Muscle layer of colon (tissue), 2 donors: ENCODE measurements at regions not wholly inside any gene's neighbourhood (a gene's known extent, or its start where the extent isn't known, plus 50 kb on each side); places are given as distances from the start of the nearest gene placed in this dataset.

Experiments used
- H3K27ac ChIP-seq: one replicate; pipeline ENCODE4 v1.7.0; 2013; ENCODE audit warnings: low read depth, mild to moderate bottlenecking, low read length, moderate library complexity
- H3K27me3 ChIP-seq, 2 donors: one replicate each; pipeline ENCODE4 v1.7.0; 2013; ENCODE audit warnings: low read length in 2 of 2, mild to moderate bottlenecking in 2 of 2; ENCODE audit not compliant: insufficient read depth in 2 of 2, control insufficient read depth in 1 of 2
- H3K36me3 ChIP-seq: one replicate; pipeline ENCODE4 v1.7.0; 2013; ENCODE audit warnings: mild to moderate bottlenecking, low read length; ENCODE audit not compliant: insufficient read depth
- H3K4me1 ChIP-seq: one replicate; pipeline ENCODE4 v1.7.0; 2013; ENCODE audit warnings: mild to moderate bottlenecking, low read length; ENCODE audit not compliant: insufficient read depth
- H3K4me3 ChIP-seq, 2 donors: one replicate each; pipeline ENCODE4 v1.7.0; 2013; ENCODE audit warnings: low read length in 2 of 2, low read depth in 1 of 2, mild to moderate bottlenecking in 1 of 2, moderate library complexity in 1 of 2
- H3K9ac ChIP-seq: one replicate; pipeline ENCODE4 v1.7.0; 2013; ENCODE audit warnings: low read length
- H3K9me3 ChIP-seq: one replicate; pipeline ENCODE4 v1.7.0; 2013; ENCODE audit warnings: mild to moderate bottlenecking, low read length
- donor health status: abdominal sarcoma.
- donor health status: Adenocarcinoma of cecum.

DNA sequence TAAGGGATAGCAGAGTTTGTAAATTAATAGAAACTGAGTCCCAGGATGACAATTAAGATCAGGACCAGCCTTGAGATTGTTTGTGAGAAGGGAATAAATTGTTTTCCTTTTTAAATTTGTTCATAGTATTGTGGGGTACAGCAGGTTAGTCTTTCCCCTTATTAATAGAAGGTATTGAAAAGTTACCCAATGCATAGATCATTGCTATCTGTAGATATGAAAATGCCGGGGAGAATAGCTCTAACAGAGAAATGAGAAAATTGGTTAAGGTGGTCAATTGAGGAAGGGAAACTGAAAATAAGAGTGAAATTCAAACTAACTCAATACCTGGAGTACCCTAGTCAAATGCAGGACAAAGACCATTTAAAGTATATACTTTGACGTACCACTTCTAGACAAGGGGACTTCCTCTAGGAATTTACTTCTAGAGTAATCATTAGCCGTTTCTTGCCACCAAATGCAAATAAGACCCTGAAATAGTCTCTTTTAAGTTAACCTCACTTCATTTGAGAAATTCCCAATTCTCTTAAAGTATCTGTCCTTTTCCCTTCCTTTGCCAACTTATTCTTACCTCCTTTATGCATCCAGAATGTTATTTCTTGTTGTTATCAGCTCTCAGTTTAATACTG, 1224.4 kb upstream of the LRRTM1 start:
- H3K4me3 ChIP-seq, result no peak overlapping the region
- no peak overlapping the region for H3K9ac ChIP-seq
- H3K27me3 ChIP-seq, result no peaks in the 10 kb centered on the region
- no peak overlapping the region for H3K27ac ChIP-seq
- no peaks in the 10 kb centered on the region for H3K36me3 ChIP-seq
- H3K4me1 ChIP-seq, result no peaks in the 10 kb centered on the region
- no peaks in the 10 kb centered on the region for H3K9me3 ChIP-seq

DNA sequence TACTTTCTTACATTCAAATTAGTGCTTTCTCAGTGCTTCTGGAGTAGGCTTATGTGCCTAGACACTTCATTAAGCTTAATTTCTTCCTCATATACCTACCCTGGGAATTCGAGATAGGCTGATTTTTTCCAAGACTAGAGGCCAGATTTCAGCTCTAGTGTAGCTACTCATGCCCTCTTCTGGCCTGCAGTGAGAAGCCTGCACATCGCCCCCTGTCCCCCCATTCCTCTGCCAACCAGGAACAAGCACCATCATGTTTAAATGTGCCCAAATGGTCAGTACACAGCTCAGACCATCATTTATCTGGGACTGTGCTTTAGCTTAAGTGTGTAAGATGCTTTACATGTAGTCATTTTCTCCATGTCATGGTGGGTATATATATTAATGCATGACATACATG, 1218.8 kb upstream of the LRRTM1 start:
- no peaks in the 10 kb centered on the region for H3K9me3 ChIP-seq
- no peak overlapping the region for H3K27ac ChIP-seq
- H3K27me3 ChIP-seq, result no peaks in the 10 kb centered on the region
- H3K4me1 ChIP-seq, result no peaks in the 10 kb centered on the region
- no peaks in the 10 kb centered on the region for H3K36me3 ChIP-seq
- no peak overlapping the region for H3K9ac ChIP-seq
- H3K4me3 ChIP-seq, result no peak overlapping the region

DNA sequence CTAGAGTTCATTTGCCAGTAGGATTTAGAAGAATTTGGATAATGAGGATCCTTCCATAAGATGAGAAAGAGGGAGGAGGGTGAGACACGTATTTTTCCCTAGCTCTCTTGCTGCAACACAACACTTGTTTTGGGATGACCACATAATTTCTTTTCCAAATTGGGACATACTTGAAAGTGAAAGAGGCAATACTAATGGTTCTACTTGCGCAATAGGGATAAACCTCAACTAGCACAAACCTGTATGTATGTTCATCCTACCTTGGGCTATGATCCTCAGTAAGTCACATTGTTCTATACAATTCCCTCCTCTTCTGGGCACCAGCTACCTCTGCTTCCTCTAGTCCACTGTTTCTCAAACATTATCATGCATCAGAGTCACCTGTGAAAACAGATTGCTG, 1208.8 kb upstream of the LRRTM1 start:
- H3K27me3 ChIP-seq, result no peaks in the 10 kb centered on the region
- no peaks in the 10 kb centered on the region for H3K36me3 ChIP-seq
- H3K4me1 ChIP-seq, result no peaks in the 10 kb centered on the region
- H3K9ac ChIP-seq, result no peak overlapping the region
- no peaks in the 10 kb centered on the region for H3K9me3 ChIP-seq
- H3K27ac ChIP-seq, result no peak overlapping the region
- no peak overlapping the region for H3K4me3 ChIP-seq

DNA sequence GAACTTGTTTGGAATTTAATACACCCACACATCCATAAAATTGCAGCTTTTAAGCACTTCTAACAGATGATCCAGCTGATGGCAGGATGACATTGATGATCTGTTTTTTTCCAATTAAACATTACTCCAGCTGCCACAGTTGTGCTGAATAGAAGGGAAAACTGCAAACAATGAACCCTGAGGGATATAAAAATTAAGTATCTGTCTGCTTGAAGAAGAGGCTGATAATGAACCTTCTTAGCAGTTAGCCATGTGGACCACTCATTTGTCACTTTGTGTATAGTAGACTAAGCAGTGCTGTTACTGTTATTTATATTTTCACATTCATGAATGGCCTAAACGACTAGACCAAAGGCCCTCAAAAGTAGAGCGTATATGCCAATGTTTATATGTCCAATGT, 1201.0 kb upstream of the LRRTM1 start:
- H3K4me3 ChIP-seq, result no peak overlapping the region
- H3K27ac ChIP-seq, result no peak overlapping the region
- no peaks in the 10 kb centered on the region for H3K9me3 ChIP-seq
- no peaks in the 10 kb centered on the region for H3K4me1 ChIP-seq
- no peaks in the 10 kb centered on the region for H3K36me3 ChIP-seq
- H3K9ac ChIP-seq, result no peak overlapping the region
- no peaks in the 10 kb centered on the region for H3K27me3 ChIP-seq

DNA sequence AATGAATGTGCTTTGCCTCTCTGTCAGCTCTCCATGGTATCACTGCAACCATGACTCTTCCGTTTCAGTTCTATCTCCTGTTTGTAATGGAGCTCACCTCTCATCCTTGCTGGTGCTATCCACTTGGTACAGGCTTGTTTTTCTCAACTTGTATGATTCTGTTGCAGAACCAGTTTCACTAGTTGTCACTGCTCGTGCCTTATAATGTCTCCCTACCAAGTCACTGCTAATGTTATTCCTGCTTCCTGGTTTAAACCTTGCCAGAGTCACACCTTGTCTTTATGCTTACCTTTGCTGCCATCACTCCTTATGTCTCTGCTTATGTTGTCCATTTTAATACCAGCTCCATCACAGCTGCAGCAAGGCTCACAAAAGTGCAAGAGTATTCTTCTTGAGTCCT, 1191.0 kb upstream of the LRRTM1 start:
- Histone ChIP-seq H3K4me1 (no peaks in the 10 kb centered on the region), H3K27me3 (no peaks in the 10 kb centered on the region), H3K27ac (no peak overlapping the region), H3K36me3 (no peaks in the 10 kb centered on the region), H3K4me3 (no peak overlapping the region), H3K9me3 (peaks cover 4% of the 10 kb centered on the region), H3K9ac (no peak overlapping the region)

DNA sequence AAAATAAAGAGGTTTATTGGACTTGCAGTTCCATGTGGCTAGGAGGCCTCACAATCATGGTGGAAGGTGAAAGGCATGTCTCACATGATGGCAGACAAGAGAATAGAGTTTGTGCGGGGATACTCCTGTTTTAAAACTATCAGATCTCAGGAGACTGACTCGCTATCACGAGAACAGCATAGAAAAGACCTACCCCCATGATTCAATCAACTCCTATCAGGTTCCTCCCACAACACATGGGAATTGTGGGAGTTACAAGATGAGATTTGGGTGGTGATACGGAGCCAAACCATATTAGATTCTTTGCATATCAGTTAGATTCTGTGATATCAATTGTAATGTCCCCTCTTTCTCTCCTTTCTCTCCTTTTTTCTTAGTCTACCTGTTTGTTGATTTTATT, 1178.7 kb upstream of the LRRTM1 start:
- no peaks in the 10 kb centered on the region for H3K36me3 ChIP-seq
- H3K27ac ChIP-seq, result no peak overlapping the region
- no peaks in the 10 kb centered on the region for H3K9me3 ChIP-seq
- no peaks in the 10 kb centered on the region for H3K27me3 ChIP-seq
- no peak overlapping the region for H3K4me3 ChIP-seq
- H3K4me1 ChIP-seq, result no peaks in the 10 kb centered on the region
- H3K9ac ChIP-seq, result no peak overlapping the region

DNA sequence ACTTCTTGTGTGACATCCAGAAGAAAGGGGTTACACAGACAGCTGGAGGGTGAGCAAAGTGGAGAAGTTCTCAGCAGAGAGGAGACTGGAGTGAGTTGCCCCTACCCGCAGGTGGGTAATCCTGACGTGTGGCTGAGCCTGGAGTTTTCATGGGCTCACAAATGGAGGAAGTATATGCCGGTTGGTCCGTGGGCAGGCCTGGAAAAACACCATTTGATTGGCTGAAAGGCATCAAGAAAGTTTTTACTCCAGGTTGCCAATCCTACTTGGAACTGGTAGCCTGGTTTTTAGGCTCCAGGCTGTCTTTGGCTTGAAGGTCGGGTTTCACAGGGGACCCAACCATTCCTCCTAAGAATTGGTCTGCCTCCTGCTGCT, 1177.4 kb upstream of the LRRTM1 start:
- H3K36me3 ChIP-seq, result no peaks in the 10 kb centered on the region
- H3K4me1 ChIP-seq, result no peaks in the 10 kb centered on the region
- H3K27ac ChIP-seq, result no peak overlapping the region
- H3K9me3 ChIP-seq, result no peaks in the 10 kb centered on the region
- no peaks in the 10 kb centered on the region for H3K27me3 ChIP-seq
- no peak overlapping the region for H3K9ac ChIP-seq
- H3K4me3 ChIP-seq, result no peak overlapping the region

DNA sequence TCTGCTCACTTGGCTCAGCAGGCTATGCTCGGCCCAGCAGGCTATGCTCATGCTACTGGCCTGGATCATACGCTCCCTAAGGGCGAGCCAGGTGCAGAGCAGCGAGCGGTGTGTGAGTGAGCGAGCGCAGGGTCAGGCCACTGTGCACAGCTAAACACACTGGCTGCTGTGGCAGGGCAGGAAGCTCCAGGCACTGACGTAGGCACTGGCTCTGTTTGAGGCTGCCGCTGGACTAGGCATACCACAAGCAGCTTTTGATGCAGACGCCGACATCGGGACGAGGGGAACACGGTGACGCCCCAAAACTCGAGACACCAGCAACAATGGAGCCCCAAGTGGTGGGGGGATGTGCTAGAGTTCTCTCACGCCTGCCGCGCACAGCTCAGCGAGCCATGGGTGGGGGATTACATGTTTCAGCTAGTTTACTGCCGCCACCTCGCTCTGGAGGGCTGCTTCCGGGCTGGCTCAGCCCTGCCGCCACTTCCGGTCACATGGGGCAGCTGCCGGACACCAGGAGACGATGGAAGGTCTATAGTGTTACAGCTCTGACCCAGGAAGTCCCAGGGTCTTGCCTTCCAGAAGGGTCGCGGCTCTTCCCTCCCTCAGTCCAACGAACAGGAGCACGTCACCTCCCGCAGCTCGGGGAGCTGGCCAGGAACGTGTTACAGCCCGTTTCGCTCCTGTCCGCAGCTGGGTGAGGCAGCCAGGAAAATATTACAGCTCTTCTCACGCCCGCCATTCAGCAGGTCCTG, 1176.9 kb upstream of the LRRTM1 start:
- Histone ChIP-seq H3K27ac (no peak overlapping the region), H3K9me3 (no peaks in the 10 kb centered on the region), H3K4me1 (no peaks in the 10 kb centered on the region), H3K36me3 (no peaks in the 10 kb centered on the region), H3K4me3 (no peak overlapping the region), H3K9ac (no peak overlapping the region), H3K27me3 (no peaks in the 10 kb centered on the region)

DNA sequence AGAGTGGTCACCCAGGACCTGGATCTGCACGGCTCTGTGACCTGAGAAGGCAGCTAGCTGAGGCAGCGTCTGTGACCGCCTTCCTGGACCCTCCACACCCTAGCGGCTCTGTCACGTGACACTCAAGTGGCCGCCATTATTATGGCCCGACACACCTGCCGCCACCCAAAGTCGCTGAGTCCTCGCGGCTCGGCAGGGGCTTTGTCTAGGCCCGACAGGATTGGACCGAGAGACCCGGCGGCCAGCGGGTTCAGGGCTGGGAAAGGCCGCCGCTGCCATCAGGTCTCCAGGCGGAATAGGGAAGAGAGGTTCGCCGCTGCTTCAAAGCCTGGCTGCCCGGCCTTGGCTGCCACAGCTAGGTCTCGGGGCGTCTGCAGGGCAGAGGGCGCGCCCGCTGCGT, 1162.5 kb upstream of the LRRTM1 start:
- Histone ChIP-seq H3K27me3 (no peaks in the 10 kb centered on the region), H3K27ac (no peak overlapping the region), H3K9me3 (no peaks in the 10 kb centered on the region), H3K36me3 (no peaks in the 10 kb centered on the region), H3K9ac (no peak overlapping the region), H3K4me3 (no peak overlapping the region), H3K4me1 (no peaks in the 10 kb centered on the region)

DNA sequence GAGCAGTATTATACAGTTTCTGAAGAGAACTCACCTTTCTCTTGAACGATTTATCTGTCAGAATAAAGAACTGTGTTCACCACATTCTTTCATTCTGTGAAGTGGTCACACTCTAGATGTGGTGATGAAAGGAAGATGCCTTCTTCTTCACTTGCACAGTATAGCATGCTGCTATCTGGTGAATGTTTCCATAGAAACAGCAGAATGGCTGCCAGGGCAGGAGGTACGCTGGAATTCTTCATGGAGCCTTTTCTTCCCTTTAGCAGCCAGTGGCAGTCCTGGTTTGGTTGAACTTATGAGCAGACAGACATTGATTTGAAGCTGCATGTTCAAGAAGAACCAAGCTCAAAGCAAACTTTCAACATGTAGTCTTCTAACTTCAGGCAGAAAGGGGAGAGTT, 1157.9 kb upstream of the LRRTM1 start:
- Histone ChIP-seq H3K4me3 (no peak overlapping the region), H3K27ac (no peak overlapping the region), H3K4me1 (no peaks in the 10 kb centered on the region), H3K9me3 (no peaks in the 10 kb centered on the region), H3K36me3 (no peaks in the 10 kb centered on the region), H3K27me3 (no peaks in the 10 kb centered on the region), H3K9ac (no peak overlapping the region)

DNA sequence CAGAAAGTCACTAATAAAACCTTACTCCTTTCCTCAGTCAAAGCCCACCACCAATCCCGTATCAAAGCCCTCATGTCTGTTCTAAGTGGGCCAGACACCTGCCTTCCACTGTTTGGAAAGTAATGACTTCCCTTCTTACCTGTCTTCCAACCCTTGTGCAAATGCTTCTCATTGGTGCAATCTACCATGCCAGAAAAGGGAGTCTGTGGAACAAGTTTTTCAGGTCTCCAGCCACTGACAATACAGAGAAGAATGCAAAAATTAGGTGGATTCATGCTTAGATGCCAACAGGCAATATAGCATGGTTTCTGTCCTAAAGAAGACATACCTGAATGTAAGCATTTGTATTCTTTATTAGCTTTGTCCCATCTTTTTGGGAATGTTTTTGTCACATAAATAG, 1140.6 kb upstream of the LRRTM1 start:
- H3K27me3 ChIP-seq, result no peaks in the 10 kb centered on the region
- H3K9ac ChIP-seq, result no peak overlapping the region
- no peaks in the 10 kb centered on the region for H3K9me3 ChIP-seq
- no peaks in the 10 kb centered on the region for H3K4me1 ChIP-seq
- no peak overlapping the region for H3K4me3 ChIP-seq
- no peaks in the 10 kb centered on the region for H3K36me3 ChIP-seq
- no peak overlapping the region for H3K27ac ChIP-seq

DNA sequence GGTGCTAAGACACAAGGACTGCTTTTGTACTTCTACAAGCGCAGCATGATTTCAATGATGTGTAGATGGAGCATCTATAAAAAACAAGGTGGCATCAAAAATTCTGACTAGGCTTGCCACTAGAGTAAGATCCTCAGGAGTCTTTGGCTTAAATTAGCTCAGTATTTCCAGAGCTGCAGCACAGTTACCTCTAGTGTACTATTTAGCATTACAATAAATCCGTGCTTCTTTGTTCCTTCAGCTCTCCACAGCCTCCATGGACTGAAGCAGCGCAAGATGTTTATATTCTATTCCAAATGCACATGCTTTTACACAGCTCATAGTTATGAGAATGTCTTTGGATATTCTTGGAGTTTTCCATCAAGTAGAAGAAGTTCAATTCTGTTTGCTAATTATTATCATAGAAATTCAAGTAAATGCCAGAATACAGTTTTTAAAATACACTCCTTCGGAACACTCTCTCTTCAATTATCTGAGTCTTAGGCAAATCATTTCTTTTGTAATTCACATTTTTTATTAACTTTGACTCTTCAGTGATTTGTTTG, 1133.0 kb upstream of the LRRTM1 start:
- no peak overlapping the region for H3K4me3 ChIP-seq
- H3K36me3 ChIP-seq, result no peaks in the 10 kb centered on the region
- no peaks in the 10 kb centered on the region for H3K27me3 ChIP-seq
- no peaks in the 10 kb centered on the region for H3K4me1 ChIP-seq
- H3K9me3 ChIP-seq, result no peaks in the 10 kb centered on the region
- no peak overlapping the region for H3K9ac ChIP-seq
- no peak overlapping the region for H3K27ac ChIP-seq
